ENCODE measurements at regions not wholly inside any gene's neighbourhood (a gene's known extent, or its start where the extent isn't known, plus 50 kb on each side); places are given as distances from the start of the nearest gene placed in this dataset.

DNA sequence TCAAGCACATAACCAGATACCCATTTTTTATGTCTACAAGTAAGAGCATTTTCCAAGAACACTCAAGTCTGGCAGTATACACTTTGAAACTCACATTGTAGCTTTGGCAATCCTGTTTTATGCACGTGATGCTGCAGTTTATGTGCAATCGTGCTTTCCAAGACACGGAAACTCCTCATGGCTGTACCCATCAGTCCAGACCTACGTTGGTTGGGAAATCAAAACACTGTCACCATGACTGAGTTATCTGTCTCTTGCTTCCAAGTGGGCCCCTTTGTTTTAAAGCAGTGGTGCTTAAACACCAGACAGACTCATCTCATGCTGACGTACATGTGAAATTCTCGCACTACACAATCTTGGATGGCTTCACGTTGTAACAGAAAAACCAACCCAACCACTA, 192.8 kb downstream of the LTN1 start:
- TF ChIP-seq KDM5B (IDR thresholded peaks at IDR 0.05; ENCODE audit: insufficient replicate concordance, low read depth, low read length), result no peak
- TF ChIP-seq FOXP1 (CRISPR knock-in tag; IDR thresholded peaks at IDR 0.05), result no peak
- TF ChIP-seq DNMT1 (IDR thresholded peaks at IDR 0.05), result no peak
- no peak for TF ChIP-seq GABPB1 (CRISPR knock-in tag; IDR thresholded peaks at IDR 0.05)
- no peak for TF ChIP-seq ZNF431 (CRISPR knock-in tag; IDR thresholded peaks at IDR 0.05)
- no peak for TF ChIP-seq FOXK2 (conservative IDR thresholded peaks at IDR 0.05 in 1 of 2, IDR thresholded peaks at IDR 0.05 in 1 of 2; ENCODE audit: low read depth in 2 of 2)
